Muscle of back (tissue), 3 donors: ENCODE measurements at regions not wholly inside any gene's neighbourhood (a gene's known extent, or its start where the extent isn't known, plus 50 kb on each side); places are given as distances from the start of the nearest gene placed in this dataset.
"Not testable (repeated sequence)": the region's sequence is repeated elsewhere in the genome, so short reads cannot be mapped to it uniquely, and the experiment has no call there.

Experiments used
- DNase-seq, 3 donors: peaks; one replicate each; pipeline versions ENCODE4 v3.0.0 to v3.0.0-alpha.2; 2013

- no peak for DNase-seq
Measured at GRCh38 chr13:56700324-56700723, 440.4 kb upstream of the PRR20A start.

GRCh38 chr13:56706485-56706884, 434.2 kb upstream of the PRR20A start:
- DNase-seq = no peak

- no peak for DNase-seq
Measured at GRCh38 chr13:56713656-56714055, 427.1 kb upstream of the PRR20A start.

GRCh38 chr13:56718791-56719190, 421.9 kb upstream of the PRR20A start:
- DNase-seq = no peak

- DNase-seq = no peak
Measured at GRCh38 chr13:56720841-56721240, 419.9 kb upstream of the PRR20A start.

- DNase-seq = no peak
Measured at GRCh38 chr13:56735537-56735942, 405.2 kb upstream of the PRR20A start.

- DNase-seq = no peak
Measured at GRCh38 chr13:56736966-56737365, 403.8 kb upstream of the PRR20A start.

GRCh38 chr13:56752636-56753035, 388.1 kb upstream of the PRR20A start:
- peak in 2 of 3 donors; percentile 8 to 19 for DNase-seq

GRCh38 chr13:56755181-56755935, 385.4 kb upstream of the PRR20A start:
- DNase-seq = peak; percentile 26 to 81 (median 61)

- not testable (repeated sequence) for DNase-seq
Measured at GRCh38 chr13:56763333-56763732, 377.4 kb upstream of the PRR20A start.

- no peak for DNase-seq
Measured at GRCh38 chr13:56773148-56773547, 367.6 kb upstream of the PRR20A start.

- no peak for DNase-seq
Measured at GRCh38 chr13:56789527-56789926, 351.2 kb upstream of the PRR20A start.

- no peak for DNase-seq
Measured at GRCh38 chr13:56837161-56837560, 303.6 kb upstream of the PRR20A start.

- DNase-seq = no peak
Measured at GRCh38 chr13:56850852-56851251, 289.9 kb upstream of the PRR20A start.

GRCh38 chr13:56861476-56861875, 279.2 kb upstream of the PRR20A start:
- DNase-seq = peak in 2 of 3 donors; percentile 19 to 23

GRCh38 chr13:56864451-56864850, 276.3 kb upstream of the PRR20A start:
- peak in 2 of 3 donors; percentile 10 to 45 for DNase-seq

- no peak for DNase-seq
Measured at GRCh38 chr13:56865416-56865815, 275.3 kb upstream of the PRR20A start.

- DNase-seq = no peak
Measured at GRCh38 chr13:56869671-56870070, 271.0 kb upstream of the PRR20A start.

- no peak for DNase-seq
Measured at GRCh38 chr13:56886398-56886797, 254.3 kb upstream of the PRR20A start.

- no peak for DNase-seq
Measured at GRCh38 chr13:56888455-56888854, 252.3 kb upstream of the PRR20A start.

- DNase-seq = no peak
Measured at GRCh38 chr13:56893843-56894242, 246.9 kb upstream of the PRR20A start.

- no peak for DNase-seq
Measured at GRCh38 chr13:56900549-56901279, 240.0 kb upstream of the PRR20A start.

GRCh38 chr13:56902276-56902675, 238.4 kb upstream of the PRR20A start:
- no peak for DNase-seq
